ENCODE measurements at regions not wholly inside any gene's neighbourhood (a gene's known extent, or its start where the extent isn't known, plus 50 kb on each side); places are given as distances from the start of the nearest gene placed in this dataset.
"Not testable (repeated sequence)": the region's sequence is repeated elsewhere in the genome, so short reads cannot be mapped to it uniquely, and the experiment has no call there.

- Histone ChIP-seq H3K36me3 (ENCODE audit: control insufficient read depth, insufficient read depth, low read length) (no peaks in the 10 kb centered on the region), H3K27me3 (ENCODE audit: control insufficient read depth, insufficient read depth, low read length) (no peaks in the 10 kb centered on the region), H3K4me3 (ENCODE audit: low read depth in 2 of 2, low read length in 2 of 2) (no peak overlapping the region), H3K27ac (ENCODE audit: low read length) (no peak overlapping the region), H3K4me1 (ENCODE audit: control insufficient read depth, insufficient read depth, low read length) (no peaks in the 10 kb centered on the region), H3K9me3 (ENCODE audit: control insufficient read depth, insufficient read depth, low read depth, low read length) (no peaks in the 10 kb centered on the region)
- intact Hi-C loops (cut with micrococcal nuclease; ENCODE audit: unreplicated experiment) (no loop called here), in situ Hi-C loops (cut with HindIII; ENCODE audit: low pct_unique_long_range_greater_than_20kb, low sequenced_read_pairs) (no loop called here)
- TF ChIP-seq SIN3A (IDR thresholded peaks at IDR 0.05; ENCODE audit: borderline replicate concordance, insufficient read depth, low read depth, low read length): no peak
- TF ChIP-seq TCF7L2 (IDR thresholded peaks at IDR 0.05; ENCODE audit: low read depth, low read length): no peak
- no peak for TF ChIP-seq REST (IDR thresholded peaks at IDR 0.05; ENCODE audit: insufficient read depth in 1 of 2, low read depth in 2 of 2, low read length in 1 of 2)
- TF ChIP-seq CTCF (IDR thresholded peaks at IDR 0.05): no peak
- ChIA-PET CTCF (no interaction called here), POLR2A (no interaction called here)
- no peak for DNase-seq (ENCODE audit: low read depth, low spot score)
- no peak for ATAC-seq
- BruUV-seq (replicated peaks): no TSS peak
These were observed 59.6 kb upstream of the LYZL1 start for GRCh38 chr10:29229258-29229705.

DNA sequence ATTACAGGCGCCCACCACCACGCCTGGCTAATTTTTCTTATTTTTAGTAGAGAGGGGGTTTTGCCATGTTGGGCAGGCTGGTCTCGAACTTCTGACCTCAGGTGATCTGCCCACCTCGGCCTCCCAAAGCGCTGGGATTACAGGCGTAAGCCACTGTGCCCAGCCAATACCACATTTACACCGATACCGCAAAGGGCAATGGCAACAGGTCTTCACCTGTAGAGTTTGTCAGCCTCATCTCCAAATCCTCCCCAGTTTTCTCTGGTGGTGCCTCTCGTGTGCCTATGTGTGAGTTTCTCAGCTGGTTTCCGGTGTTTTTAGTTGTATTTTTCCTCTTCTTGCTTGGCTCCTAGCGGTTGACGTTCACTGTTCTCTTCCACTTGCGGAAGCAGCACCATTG is 52.0 kb upstream of the LYZL1 start:
- ATAC-seq; H3K36me3 ChIP-seq (ENCODE audit: control insufficient read depth, insufficient read depth, low read length); BruUV-seq (replicated peaks); H3K27me3 ChIP-seq (ENCODE audit: control insufficient read depth, insufficient read depth, low read length); POLR2A ChIA-PET; H3K4me3 ChIP-seq (ENCODE audit: low read depth in 2 of 2, low read length in 2 of 2); H3K4me1 ChIP-seq (ENCODE audit: control insufficient read depth, insufficient read depth, low read length); H3K27ac ChIP-seq (ENCODE audit: low read length); DNase-seq (ENCODE audit: low read depth, low spot score); H3K9me3 ChIP-seq (ENCODE audit: control insufficient read depth, insufficient read depth, low read depth, low read length); in situ Hi-C loops (cut with HindIII; ENCODE audit: low pct_unique_long_range_greater_than_20kb, low sequenced_read_pairs); intact Hi-C loops (cut with micrococcal nuclease; ENCODE audit: unreplicated experiment); CTCF ChIA-PET: not testable (repeated sequence)

DNA sequence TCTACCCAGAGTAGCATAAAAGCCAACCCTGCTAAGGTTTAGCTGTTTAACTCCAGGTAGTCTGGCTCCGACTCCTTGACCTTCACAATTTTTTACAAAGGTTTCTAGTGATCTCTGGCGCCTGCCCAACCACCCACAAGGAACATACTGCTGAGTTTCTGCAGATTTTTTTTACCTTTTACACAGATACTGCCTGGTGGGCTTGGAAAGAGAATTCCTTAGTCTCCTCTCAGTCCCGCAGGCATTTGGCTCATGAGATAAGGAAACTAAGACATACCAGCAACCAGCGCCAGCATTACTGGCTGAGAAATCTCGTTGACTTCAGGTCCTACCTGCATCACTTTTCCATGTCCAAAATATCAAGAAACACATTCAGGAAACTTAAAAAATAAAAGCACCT is 51.1 kb upstream of the LYZL1 start:
- in situ Hi-C loops (cut with HindIII; ENCODE audit: low pct_unique_long_range_greater_than_20kb, low sequenced_read_pairs) (no loop called here), intact Hi-C loops (cut with micrococcal nuclease; ENCODE audit: unreplicated experiment) (no loop called here)
- H3K27ac ChIP-seq (ENCODE audit: low read length): no peak overlapping the region
- ATAC-seq (no peak), DNase-seq (ENCODE audit: low read depth, low spot score) (no peak)
- CTCF ChIA-PET: no interaction called here
- TF ChIP-seq SIN3A (IDR thresholded peaks at IDR 0.05; ENCODE audit: borderline replicate concordance, insufficient read depth, low read depth, low read length) (no peak), CTCF (IDR thresholded peaks at IDR 0.05) (no peak)
- H3K27me3 ChIP-seq (ENCODE audit: control insufficient read depth, insufficient read depth, low read length): no peaks in the 10 kb centered on the region
- no peak overlapping the region for H3K4me3 ChIP-seq (ENCODE audit: low read depth in 2 of 2, low read length in 2 of 2)
- POLR2A ChIA-PET: no interaction called here
- no peaks in the 10 kb centered on the region for H3K9me3 ChIP-seq (ENCODE audit: control insufficient read depth, insufficient read depth, low read depth, low read length)
- no peaks in the 10 kb centered on the region for H3K36me3 ChIP-seq (ENCODE audit: control insufficient read depth, insufficient read depth, low read length)
- BruUV-seq (replicated peaks): no TSS peak
- H3K4me1 ChIP-seq (ENCODE audit: control insufficient read depth, insufficient read depth, low read length): no peaks in the 10 kb centered on the region; the same call in 1 of the 2 replicates

Data from Panc1 (cell line).